Hepatic stellate cell (primary cell): ENCODE measurements at regions not wholly inside any gene's neighbourhood (a gene's known extent, or its start where the extent isn't known, plus 50 kb on each side); places are given as distances from the start of the nearest gene placed in this dataset.
"Not testable (repeated sequence)": the region's sequence is repeated elsewhere in the genome, so short reads cannot be mapped to it uniquely, and the experiment has no call there.

ENCODE experiments used
- DNase-seq: peaks from one replicate; pipeline ENCODE4 v3.0.0; 2011; ENCODE audit warnings: low spot score

DNA sequence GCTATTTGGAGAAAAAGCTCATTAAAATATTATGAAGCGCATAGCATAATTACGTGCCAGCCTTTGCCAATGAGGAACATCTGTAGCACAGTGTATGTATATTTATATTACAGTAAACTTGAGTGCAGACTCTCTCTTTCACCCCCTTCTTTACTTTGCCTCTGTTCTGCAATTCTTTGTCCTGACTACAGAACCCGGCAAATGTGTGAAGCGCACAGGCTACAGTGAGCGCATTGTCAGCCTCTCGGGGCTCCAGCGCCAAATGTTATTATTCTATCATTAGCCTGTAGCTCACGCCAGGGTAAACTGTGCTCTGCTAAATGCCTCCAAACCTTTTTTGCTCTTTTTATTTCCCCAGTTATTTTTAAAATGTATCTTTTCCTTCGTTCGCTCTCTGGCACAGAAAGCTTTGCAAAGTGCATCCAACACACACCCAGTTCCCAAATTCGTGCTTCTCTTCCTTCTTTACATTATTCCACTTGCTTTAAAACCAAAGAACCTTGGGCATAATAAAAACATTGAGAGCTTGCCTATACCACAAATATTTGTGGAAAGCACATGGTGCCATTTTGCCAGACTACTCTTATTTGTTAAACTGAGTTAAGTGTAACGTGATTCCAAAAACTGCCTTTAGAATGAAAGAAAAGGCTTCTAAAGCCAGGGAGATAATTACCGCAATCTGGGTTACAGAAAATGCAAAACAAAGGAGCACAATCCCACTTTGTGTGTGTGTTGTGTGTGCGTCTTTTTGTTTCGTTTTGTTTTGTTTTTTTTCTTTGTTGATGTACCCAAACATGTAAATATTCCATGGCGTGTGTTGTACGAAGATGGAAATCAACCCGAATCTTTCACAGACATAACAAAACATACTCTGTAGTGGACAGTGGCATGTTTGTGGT lies 164.1 kb upstream of the MPDZ start:
- no peak for DNase-seq

DNA sequence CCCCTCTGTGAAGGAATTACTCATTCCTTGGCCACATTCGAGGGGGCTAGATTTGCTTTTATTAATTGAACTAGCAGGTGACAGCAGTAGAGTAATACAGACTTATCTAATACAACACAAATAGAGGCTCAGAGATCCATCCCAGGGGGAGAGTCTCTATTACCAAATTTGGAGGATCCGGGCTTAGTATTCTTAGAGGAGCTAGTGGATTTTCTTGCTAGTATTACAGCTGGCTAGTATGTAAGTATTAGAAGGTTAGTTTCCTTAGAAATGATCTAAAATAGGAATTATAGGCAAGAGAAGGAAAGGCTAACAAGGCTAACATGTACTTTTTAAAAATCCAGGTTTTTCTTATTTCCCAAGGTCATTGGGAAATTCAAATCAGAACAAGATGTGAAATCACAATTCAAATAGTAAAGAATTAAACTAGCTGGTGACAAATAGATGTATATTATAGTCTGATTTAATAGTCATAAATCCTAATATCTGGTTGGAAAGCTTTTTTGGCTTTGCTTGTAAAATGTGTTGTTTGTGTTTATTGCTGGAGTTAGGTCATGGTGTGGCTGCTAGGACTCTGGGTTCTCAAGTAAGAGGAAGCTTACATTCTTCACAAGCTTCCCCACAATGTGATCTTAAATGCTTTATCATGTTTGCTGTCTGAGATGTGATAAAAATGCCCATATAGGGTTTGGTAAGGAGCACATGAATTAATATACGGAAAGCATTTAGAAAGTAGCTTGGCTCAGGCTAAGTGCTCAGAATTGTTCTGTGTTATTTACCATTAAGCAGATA lies 160.4 kb upstream of the MPDZ start:
- no peak for DNase-seq

DNA sequence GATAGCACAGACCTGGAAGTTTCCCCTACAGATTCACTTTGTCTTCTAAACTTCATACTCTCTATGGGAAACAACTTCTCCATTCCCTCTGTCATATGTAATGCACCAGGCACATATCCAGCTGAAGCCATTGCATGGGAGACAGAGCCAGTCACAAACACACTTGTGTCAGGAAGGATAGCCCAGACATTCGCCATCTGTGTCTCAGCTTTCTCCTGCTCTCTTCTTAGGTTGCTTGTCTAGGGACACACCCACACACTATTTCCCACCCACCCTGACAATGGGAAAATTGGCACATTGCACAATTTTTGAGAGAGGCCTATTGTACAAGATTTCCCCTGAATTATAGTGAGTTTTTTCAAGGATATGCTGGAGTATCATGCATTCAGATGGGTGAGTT lies 158.4 kb upstream of the MPDZ start:
- DNase-seq: no peak

DNA sequence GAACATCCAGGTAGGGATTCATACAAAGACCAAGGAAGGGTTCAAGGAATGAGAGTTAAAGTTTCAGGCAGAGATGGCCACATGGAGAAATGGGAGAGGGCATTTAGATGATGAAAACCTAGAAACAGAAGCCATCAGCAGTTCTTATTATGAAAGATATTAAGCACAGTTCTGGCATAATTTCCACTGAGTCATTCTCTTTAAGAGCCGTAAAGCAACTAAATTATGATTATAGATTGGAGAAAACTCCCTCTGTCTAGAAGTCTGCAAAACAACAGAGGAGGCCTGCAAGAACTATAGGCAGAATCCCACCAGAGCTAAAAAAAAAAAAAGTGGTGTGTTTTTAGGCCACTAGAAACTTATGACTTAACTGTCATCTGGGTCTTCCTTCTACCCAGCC lies 157.1 kb upstream of the MPDZ start:
- no peak for DNase-seq

DNA sequence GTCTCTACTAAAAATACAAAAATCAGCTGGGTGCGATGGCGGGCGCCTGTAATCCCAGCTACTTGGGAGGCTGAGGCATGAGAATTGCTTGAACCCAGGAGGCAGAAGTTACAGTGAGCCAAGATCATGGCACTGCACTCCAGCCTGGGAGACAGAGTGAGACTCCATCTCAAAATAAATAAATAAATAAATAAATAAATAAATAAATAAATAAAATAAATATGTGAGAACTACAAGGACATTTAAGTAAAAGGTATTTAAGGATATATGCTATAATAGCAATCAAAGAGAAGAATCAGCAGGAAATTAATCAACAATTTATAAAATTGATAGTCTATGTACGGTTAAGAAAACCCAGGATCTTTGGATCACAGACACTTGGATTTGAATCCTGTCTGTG lies 154.0 kb upstream of the MPDZ start:
- not testable (repeated sequence) for DNase-seq

DNA sequence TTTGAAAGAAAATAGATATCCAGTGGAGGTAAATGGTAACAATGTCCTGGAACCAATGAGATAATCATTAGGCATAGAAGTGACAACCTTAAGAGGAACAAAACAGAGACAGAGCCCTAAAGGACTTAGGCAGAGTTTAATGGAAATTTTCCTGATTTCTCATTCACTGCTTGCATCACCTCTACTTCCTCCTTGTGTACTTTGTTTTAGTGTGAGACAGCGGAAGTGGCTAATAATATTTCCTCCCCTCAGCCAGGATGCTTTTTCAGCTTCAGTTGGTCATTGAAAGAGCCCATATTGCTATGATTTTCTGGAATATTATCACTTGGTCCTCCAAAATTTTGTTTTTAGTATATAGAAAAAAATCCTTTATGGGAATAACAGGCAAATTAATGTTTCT lies 153.4 kb upstream of the MPDZ start:
- DNase-seq: no peak

DNA sequence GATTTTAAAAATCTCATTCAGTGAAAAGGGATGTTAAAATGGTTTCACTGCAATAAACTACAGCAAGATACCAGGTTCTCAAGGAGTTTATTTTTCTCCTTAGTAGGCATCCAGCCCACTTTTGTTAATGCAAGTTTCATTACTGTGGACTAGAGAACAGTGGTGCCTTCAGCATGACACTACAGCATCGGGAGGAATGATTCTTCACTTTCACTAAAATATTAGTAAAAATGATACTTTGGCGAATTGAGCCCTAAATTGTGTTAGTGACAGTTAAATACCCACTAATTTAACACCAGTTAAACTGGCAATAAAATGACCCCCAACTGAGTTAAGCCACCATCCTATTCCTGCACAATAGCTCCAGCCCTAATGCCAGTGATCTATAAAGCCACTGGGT lies 152.2 kb upstream of the MPDZ start:
- DNase-seq: no peak

DNA sequence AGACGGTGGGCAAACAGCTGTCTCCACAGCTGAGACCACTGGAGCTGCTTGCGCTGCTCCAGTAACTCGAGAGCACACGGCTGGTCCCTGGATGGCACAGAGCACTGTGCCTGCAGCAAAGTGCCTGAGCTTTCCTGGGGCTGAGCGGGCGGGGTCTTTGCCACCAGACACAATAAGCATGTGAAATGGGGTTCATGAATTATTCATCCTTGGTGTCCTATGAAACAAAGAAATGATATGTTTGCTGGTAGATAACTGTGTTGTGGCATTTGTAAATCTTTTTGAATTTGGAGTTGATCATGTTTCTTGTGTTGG lies 151.7 kb upstream of the MPDZ start:
- no peak for DNase-seq

DNA sequence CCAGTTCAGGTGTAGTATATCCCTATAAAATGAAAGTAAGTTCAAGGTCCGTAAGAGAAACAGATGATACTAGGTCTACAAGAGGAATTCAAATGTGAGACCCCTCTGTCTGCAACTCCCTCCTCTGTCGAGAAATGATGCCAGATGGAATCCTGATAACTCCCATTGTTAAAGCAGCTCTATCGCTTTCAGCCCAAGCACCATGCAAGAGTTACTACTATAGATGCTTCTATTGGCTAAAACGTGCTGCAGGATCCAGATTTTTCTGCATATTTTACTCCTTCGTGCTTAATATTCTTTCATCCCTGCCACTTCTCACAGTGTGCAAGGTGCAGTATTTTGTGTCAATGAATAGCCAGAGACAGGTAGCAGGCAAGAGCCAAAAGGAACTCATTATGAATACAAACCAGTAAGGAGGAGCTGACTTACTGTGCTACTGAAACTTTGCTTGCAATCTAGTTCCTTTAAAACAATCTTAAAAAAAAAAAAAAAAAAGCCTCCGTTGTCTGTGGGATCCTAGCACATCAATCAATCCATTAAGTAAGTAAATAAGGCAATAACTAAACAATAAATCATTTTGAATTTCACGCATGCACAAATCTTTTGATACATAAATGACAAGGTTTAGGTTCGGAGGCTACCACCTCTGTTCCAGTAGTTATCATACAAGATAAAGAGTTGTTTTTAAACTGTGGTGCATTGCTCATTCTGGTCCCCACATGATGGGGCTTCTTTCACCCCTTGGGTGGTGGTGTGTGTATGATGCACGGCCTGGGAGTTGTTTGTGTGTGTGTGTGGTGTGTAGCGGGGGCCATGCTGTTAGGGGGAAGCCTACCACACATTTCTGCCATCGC lies 151.1 kb upstream of the MPDZ start:
- no peak for DNase-seq

DNA sequence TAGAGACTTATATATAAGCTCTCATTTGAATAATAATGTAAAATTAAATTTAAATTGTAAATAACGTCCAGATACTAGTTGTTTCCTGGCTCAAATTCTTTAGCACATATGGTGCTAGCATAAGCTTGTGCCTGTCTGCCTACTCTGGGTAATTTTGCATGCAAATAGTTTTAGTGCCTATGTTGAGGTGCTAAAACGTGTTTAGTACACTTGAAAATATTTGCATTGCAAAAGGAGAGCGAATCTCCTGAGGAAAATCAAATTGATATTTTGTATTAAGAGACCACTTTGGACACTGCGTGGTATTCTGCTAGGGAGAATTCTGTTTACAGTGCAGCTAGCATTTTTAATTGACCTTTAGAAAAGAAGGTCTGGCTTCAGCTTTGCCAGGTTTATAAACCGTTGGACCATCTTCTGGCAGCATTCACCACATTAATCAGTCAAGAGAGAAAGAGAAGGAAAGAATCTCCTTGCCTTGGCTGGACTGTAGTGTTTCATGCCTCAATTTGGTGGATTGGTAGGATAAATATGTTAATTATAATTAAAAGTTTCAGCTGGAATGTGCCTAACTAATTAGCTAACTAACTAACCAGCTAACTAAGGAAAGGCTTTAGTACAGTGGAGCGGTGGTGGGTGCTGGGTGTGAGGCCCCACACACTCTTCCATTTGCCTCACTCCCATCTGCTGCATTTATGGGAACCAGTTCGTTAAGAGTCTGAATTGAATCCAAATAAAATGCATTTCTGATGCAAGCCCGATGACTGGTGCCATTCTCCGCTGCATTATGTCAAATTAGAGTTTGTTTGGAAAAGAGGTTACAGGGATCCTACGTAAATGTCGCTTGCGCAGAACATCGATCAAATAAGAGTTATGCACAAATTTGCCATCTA lies 150.1 kb upstream of the MPDZ start:
- no peak for DNase-seq

DNA sequence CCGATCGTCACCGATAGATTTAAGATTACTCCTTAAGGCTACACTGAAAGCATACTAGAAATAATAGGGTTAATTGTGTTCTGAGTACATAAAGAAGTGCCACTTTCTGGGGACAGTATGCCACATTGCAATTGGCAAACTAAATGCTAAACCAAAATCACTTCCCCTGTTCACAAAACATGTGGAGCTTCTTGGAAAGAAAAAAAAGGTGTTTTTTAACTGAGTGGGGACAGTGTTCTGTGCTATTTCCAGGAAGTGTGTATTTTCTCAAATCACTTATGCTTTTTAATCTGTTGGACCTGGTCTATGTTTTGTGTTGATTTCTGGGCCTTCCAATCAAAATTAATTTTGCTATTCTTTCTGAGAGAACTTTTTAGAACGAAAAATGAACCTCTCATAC lies 149.3 kb upstream of the MPDZ start:
- DNase-seq: no peak

DNA sequence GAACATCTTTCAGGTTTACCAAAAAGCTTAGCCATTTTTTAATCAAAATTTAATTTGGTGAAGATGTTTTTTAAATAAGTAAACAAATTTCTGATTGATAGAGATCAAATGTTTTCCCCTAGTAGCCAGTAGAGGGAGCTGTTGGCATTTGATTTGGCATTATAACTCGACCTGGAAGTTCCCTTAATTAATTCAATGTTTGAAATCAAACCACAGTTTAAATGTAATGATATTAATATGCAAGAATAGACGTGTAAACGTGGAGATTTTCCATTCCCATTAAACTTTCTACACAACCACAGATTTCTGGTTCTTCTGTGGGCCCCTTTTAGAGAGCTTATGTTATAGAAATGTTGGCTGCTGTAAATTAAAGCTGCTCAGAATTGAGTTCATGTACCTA lies 148.1 kb upstream of the MPDZ start:
- peak; percentile 13 for DNase-seq

DNA sequence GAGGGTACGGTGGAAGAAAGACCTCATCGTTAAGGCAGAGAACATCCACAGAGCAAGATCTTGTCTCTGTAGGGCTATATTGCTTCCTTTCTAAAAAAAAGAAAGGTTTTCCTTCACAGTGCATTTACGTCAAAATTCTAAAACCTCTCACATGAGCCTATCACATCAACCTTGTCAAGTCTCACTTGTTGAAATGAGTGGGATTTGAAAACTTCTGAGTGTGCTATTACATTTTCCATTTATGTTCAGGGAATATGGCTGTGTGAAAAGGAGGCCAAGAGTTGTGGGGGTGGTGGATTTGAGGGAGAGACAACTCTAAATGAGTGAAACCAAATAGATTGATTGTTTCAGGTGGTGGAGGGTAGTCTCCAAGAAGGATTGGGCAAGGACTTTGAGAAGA lies 147.1 kb upstream of the MPDZ start:
- no peak for DNase-seq

DNA sequence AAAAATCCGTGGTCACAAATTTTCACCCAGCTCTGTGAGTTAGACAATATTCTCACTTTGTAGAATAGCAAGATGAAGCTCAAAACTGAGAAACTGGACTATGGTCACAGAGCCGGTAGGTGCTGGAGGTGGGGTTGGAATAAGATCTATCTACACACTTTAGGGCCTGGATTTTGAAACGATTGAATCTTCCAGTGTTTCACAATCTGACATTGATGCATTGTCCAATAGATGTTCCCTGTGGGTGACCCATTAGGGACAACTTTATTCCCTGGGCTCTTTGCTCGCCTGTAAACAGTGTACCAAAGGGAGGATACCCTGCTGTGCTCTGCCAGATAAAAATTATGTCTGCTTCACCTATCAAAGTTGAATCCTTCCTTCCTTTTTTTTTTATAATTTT lies 145.4 kb upstream of the MPDZ start:
- DNase-seq: no peak

DNA sequence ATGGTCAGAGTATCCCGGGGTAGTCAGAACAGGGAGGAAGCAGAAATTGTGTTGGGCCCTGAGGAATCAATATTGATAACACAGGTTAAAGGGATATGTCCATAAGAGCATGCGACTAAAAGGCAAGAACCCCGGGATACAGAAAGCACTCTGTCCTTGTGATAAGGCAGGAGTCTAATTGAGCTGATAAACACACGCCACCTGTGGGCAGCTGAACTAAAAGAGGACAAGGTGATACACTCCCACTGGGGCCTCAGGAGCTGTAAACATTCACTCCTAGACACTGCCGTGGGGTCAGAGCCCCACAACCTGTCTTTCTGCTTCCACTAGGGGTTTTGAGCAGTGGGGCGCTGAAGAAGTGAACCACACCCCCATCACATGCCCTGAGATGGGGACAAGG lies 144.7 kb upstream of the MPDZ start:
- no peak for DNase-seq

DNA sequence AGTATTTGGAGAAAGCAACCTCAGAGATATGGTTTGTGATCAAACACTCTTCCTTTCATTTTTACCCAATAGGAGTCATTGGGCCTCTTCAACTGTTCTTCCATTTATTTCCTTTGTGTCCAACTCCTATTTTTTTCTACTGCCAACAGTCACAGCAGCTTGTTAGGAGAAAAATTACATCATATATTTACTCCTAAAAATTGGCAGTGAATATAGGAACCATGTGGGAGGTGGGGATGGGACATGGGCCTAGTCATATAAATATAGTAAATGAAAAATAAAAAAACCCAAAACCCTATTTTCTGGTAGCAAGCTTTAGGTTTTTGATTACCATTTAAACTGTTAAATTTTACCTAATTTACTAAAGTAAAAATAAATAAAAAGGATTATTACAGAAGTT lies 134.9 kb upstream of the MPDZ start:
- no peak for DNase-seq

DNA sequence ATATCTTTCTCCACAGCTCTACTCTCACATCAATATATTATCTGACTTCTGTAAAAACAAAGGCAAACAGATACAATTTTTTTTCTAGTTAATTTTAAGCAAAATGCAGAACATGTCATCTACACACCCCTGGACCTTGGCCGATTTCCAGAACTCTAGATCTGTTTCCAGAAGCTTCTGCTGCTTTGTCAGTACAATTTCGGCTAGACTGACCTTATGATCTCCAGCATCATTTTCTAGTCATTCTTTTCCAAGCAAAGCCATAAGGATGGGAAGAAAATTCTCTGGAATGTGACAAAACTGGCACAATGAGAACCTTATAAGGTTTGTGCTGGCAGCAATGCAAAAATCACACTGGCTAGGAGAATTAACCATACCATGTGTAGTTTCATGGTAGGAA lies 132.8 kb upstream of the MPDZ start:
- DNase-seq: no peak

DNA sequence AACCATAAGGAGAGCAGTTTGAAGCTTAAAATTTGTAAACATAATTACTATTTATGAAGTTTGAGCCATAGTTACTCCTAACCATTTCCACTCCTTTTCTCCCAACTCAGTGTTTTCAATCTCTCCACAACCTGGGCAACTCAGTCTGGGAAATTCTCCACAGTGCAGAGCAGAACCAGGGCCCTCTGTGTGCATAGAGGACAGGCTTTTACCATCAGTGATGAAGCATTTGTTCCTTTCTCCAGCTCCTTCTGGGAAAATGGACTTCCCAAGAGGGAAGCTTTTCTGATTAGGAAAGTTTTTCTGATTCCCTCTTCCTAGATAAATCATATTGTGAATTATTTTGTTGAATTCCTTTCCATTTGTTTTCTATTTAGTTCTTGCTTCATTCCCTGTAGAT lies 132.3 kb upstream of the MPDZ start:
- no peak for DNase-seq

DNA sequence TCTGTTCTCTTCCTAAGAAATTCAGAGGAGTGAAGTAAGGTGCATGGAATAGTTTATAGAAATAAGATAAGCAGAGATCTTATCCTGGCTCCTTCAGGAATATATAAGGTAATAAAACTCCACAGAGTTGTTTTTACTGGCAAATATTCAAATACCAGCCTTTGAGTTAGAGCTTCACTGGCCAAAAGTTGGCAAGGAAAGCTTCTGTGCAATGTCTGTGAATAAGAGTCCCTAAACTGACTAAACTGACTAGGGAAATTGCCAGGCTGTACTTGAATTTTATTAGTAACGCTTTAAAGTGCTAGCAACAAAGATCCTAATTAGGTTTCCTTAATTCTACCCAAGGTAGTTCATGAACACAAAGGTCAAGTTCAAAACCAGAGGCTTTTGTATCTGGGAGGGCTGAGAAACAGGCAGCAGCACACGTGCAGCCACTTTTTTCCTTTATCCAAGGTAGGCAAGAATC lies 131.1 kb upstream of the MPDZ start:
- no peak for DNase-seq

DNA sequence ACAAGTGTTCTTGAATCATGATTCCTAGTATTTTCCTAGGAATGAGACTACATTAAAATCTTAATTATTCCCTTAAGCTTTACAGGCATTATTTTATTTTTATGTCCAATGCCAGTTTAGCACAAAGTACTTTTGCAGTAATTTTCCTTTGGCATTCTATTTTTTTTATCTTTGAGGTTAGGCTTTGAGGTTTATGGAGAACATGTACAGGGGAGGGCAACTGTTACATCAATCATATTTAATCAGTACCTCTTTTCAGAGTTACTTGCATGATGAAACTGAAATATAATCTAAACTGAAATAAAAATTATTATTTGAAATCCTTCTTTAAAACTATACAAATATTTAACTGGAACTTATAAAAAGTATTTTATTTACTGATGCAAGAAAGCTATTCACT lies 118.2 kb upstream of the MPDZ start:
- DNase-seq: no peak

DNA sequence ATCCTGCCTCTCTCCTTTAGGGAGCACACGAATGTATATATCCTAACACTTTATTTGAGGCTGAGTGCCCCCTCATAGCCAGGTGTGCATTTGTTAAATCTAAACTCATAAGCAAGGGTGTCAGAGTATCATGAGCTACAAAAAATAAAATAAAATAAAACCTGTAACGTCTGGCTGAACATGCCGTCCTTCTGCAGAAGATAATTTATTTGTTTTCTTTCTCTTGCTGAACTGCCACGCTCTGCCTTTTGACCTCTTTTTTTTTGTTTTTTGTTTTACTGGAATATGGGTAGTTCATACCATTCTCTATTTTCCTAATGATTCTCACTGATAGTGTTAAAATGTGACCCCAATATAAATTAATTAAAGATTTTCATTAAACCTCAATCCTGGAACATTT lies 117.7 kb upstream of the MPDZ start:
- DNase-seq: no peak

DNA sequence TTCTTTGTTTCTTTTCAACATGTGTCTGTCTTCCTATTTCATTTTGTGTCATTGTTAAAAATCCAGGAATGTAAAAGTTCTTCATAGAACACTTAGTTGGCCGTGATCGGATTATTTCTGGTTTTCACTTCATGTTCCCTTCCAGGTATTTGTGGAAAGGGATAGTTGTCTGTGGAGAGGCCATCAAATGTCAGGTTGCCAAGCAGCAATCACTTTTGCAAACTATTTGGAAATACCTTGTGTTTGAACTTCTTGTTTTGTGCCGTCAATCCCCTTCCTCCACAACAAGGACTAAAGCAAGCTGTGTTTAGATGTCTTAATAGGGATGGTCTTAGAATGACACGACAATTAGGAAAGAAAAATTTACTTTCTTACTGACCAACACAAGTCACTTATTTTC lies 116.9 kb upstream of the MPDZ start:
- DNase-seq: no peak
